HG02885 (cell line): ENCODE measurements at regions not wholly inside any gene's neighbourhood (a gene's known extent, or its start where the extent isn't known, plus 50 kb on each side); places are given as distances from the start of the nearest gene placed in this dataset.
"Not testable (repeated sequence)": the region's sequence is repeated elsewhere in the genome, so short reads cannot be mapped to it uniquely, and the experiment has no call there.

Experiments
- ATAC-seq: cut with Tn5 transposase; IDR thresholded peaks from one replicate; pipeline ENCODE4 v1.9.1; 2021; ENCODE audit warnings: mild to moderate bottlenecking; ENCODE audit not compliant: unreplicated experiment, poor library complexity

DNA sequence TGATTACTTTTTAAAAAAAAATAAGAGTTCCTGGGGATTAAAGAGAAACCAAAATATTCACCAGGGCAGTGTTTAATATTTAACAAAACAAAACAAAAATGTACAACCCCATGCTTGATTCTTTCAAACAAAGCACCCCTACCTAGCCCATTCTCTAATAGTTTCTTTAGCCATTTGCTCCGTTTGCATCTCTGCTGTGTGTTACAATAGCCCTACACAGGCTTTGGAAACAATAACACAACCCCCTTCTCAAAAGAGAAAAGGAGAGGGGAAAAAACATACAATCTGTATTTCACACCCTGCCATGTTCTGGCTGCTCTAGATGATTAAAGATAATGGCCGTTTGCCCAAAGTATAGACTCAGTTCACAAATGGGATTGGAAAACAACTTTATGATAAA, 302.9 kb downstream of the CPS1 start:
- no peak for ATAC-seq

DNA sequence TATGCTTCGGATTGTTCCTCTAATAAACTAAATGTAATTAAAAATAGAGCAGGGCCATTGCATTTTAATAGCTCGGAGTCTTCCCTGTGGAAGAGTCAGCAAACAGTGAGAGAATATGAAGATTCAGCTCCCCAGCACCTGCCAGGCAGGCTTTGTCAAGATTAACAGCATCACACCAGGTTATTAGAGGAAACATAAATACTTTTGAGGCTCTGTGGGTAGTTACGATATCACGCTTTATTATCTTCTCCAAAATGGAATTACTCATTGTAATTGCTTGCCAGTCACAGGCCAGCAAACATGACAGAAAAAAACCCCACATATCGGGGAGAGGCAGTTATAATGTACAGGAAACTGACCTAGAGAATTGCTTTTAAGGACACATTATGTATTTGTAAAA, 303.9 kb downstream of the CPS1 start:
- ATAC-seq, result no peak

DNA sequence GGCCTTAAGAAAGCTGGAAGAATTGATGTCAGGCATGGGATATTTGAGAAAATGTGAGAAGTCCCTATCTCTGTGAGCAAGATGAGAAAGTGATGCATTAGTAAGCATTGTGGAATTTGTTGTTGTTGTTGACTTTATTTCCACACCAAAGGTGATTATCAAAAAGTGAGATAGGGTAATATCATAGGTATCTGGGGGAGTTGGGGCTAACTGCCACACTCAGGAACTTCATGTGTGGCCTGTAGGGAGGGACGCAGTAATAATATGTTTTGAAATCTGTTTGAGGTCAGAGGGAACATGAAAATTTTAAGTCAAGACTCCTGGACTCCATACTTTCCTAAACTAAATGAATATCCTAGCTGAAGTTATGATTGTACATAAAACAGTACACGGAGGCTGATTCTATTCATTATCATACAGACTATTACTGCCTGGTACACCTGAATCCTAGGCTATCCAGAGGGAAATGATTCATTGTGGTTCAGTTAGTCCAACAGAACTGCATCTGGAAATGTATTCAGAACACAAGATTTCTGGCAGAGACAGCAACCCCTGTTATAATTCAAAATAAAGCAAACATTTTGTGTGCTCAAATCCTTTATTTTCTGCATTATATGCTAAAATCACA, 304.8 kb downstream of the CPS1 start:
- no peak for ATAC-seq

DNA sequence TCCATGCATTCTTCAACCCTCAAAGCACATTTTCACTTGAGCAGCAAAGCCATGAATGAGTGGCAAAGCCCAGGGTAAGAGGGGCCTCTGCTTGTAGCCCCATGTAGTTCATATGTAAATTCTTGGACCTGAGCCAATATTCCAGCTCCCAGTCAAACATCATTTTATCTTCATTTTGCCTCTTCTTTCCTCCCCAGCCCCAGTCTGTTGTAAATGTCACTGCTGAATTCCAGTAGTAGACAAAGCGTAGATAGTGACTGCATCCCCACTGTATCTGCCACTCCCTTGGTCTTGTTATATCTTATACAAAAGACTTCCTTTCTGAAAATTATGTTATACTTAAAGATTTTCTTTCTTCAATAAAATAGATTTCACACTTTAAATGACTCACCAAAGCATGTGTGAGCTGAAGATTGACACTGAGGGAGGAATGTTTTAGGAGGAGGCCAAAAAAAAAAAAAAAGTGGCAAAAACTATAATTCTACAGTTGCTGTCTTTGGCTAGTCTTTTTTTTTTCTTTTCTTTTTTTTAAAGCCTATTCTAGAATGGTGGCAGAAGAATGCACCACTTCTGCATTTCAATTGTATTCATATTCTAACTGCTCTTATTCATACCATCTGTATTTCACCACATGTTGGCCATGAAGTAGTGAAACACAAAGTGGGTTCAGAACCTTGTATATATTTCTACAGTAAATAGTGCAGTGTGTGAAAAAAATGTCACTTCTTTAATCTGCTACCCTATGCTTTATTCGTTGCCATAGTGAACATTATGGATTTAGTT, 306.1 kb downstream of the CPS1 start:
- ATAC-seq, result no peak

DNA sequence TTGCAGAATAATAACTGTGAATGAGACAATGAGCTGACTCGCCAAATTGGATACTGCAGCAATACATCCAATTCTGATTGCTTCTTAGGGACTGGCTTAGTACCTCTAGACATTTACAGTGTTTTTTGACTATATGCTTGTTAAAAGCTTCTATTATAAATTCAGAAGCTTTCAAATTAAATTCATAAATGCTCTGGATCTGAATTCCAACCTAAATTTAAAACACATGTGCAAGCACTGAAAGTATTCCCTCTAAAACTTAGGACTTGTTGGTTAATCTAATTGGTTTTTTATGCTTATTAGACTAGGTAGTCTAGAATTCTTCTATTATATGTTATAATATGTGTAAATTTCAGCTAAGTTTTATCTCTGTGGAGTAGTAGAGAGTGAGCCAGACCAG, 306.9 kb downstream of the CPS1 start:
- no peak for ATAC-seq

DNA sequence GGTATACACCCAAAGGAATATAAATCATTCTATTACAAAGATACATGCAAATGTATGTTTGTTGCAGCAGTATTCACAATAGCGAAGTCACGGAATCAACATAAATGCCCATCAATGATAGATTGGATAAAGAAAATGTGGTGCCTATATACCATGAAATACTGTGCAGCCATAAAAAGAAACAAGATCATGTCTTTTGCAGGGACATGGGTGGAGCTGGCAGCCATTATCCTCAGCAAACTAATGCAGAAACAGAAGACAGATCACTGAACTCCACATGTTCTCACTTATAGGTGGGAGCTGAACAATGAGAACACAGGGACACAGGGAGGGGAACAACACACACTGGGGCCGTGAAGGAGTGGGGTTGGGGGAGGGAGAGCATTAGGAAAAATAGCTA, 315.2 kb downstream of the CPS1 start:
- ATAC-seq, result not testable (repeated sequence)

DNA sequence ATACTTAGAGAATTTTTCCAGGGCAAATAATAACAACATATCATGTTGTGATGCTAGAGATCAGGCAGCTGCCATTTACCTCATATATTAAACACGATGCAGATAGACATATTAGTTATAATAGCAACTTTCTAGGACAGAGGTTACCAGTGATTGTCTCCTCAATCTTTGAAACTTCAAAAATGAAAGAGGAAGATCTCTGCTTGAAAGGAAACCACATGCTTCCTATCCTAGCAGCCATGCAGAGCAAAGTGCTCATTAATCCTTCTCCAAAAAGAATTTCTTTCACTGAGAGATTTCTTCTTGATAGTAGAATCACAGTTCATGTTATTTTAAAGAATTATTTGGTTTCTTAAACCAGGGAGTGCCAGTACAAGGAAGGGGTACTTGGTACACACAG, 317.2 kb downstream of the CPS1 start:
- ATAC-seq, result no peak

DNA sequence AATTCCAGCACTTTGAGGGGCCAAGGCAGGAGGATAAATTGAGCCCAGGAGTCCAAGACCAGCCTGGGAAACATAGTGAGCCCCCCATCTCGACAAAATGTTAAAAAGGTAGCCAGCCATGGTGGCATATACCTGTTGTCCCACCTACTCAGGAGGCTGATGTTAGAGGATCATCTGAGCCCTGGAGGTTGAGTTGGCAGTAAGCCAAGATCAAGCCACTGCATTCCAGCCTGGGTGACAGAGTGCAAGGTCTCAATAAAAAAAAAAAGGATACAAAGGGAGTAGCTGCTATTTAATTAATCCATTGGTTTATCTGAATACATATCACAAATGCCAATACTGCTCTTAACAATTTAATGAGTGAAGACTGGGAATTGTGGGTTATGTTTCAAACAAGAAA, 327.8 kb downstream of the CPS1 start:
- no peak for ATAC-seq

DNA sequence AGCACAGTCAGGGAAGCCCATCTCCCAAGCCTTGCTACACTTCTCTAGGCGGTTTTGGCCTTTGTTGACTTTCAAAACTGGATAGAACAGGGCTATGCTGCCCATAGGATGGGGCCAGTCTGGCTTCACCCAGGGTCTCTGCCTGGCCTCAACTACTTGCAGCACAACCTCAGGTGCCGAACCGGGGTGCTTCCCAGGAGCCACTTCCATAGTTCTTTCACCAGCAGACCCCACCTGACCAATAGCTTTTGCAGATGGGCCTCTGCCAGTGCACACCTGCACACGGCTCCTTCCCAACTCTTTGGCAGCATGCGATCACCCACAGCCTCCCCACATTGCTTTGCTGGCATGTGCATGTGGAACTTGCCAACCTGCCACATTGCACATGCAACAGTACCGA, 331.6 kb downstream of the CPS1 start:
- ATAC-seq, result no peak

DNA sequence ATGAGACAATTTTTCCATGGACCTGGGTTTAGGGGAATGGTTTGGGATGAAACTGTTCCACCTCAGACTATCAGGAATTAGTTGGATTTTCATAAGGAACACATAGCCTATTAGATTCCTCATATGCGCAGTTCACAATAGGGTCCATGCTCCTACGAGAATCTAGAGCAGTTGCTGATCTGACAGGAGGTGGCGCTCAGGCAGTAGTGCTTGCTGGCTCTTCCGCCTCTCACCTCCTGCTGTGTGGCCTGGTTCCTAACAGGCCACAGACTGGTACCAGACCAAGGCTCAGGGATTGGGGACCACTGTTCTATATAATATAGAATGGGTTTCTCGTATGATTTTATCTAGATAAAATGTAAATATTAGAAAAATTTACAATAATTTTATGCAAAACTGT, 338.7 kb downstream of the CPS1 start:
- ATAC-seq, result no peak

DNA sequence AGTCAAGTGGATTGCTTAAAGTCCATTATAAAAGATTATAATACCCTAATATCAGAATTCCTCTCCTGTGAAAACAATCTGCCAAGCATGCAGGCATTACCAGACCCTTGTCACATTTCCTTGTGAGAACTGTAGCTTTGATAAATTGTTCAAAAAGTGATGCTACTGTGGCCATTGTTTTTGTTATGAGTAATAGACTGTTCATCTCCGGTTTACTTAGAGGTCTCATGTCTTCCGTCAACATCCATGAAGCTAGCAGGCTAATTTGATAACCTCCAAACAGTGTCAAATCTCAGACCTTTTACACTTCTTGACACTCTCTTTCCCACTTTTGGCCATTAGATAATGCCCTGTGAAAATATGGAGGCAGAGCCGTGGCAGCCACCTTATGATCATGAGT, 342.7 kb downstream of the CPS1 start:
- no peak for ATAC-seq

DNA sequence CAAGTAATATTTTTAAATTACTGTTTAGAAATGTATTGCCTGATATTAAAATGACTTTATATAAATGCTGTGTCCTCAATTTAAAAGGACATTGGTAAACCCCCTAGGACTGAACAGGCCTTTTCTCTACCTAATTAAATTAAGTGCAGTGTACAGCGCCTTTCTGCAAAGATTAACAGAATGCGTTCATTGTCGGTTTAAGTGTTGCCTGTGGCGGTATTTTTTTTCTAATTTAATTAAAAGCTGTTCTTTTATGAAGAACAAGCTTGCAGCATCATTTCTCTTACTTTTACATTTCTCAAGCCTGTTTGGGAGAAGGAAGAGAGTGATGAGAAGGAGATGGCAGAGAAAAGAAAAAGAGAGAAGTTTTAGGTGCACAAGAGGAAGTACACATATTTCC, 344.9 kb downstream of the CPS1 start:
- no peak for ATAC-seq

DNA sequence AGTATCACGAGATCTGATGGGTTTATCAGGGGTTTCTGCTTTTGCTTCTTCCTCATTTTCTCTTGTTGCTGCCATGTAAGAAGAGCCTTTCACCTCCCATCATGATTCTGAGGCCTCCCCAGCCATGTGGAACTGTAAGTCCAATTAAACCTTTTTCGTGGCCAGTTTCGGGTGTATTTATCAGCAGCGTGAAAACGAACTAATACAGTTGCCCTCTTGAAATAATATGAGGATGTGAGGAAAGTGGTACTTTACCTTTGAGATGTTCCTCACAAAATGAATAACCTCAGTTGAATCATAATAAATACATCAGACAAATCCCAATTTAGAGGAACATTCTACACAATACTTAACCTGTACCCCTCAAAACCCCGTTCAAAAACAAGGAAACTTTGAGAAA, 356.4 kb downstream of the CPS1 start:
- no peak for ATAC-seq

DNA sequence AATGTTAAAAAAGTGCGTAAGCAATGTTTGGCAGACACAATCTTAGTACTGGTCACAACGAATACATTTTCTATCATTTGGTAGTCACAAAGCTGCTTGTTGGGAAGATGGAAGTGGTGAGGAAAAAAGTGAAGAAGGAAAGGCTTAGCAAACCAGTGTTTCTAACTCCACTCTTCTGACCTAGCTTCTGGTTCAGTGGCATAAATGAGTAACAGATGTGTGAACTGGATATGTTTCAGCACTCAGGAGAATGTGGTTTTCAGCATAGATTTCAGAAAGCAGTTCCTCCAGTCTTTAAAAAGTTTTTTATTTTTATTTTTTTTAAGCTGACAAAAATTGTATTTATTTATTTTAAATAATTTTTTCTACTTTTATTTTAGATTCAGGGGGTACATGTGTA, 357.1 kb downstream of the CPS1 start:
- no peak for ATAC-seq

DNA sequence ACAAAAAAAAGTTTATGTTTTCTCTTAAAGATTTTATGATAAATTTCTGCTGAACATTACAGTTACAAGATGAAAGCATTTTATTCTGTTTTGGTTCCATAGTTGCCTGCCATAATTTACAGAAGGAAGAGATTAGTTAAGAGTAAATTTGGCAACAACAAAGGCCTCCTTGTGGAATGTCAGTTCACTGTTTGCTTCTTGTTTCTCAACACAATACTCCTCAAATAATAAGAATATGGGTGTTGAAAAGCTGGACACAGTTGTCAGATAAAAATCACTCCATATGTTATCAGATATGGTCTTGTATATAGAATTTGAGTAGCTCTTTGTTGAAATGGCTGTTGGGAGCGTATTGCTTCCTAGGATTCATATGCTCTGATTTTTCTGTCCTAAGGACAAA, 359.5 kb downstream of the CPS1 start:
- ATAC-seq, result no peak

DNA sequence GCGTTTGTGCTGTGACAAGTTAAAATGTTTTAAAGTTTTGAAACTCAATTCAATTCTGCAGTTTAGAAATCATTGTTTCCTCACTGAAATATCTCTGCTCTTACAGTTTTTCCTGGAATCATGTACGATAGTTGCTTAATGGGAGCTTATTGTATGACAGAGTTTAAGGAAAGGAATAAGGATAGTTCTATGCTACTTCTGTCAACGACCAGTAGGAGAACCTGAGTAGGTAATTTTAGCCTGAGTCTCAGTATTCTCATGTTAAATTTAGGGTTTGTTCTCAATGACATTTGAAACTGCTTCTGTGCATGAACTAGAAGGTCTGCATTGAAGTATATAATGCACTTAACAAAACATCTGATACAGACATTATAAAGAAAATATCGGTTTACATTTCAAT, 361.1 kb downstream of the CPS1 start:
- no peak for ATAC-seq

DNA sequence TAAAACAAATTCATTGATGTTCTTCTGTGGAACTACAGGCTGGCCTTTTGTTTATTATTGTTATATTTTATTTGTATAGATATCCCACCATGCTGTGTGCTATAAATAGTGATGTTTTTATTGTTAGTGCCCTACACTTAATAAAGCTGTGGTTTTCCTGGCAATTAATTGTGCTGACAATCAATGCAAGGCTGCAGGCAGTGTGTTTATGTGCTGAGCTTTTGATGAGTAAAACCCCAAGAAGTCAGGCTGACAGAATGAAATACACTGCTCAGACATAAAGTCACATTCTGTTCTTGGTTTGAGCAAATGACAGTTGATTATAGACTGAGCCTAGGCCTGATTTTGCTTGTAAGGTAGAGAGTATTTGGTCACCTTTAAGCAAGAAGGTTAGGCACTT, 362.7 kb downstream of the CPS1 start:
- ATAC-seq, result no peak

DNA sequence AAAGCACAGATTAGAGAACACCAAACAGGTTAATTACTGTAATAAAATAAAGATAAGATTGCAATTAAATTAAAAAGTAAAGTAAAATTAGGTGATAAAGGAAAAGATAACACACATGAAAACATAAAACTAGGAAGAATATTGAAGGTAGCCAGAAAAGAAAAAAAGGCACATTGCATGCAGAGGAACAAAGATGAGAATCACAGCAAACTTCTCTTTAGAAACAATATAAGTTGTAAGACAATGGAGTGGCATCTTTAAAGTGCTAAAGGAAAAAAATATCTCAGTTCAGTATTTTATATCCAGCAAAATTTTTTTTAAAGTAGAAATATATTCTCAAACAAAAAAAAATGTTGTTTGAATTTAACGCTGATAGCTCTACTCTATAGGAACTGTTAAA, 366.0 kb downstream of the CPS1 start:
- ATAC-seq, result no peak

DNA sequence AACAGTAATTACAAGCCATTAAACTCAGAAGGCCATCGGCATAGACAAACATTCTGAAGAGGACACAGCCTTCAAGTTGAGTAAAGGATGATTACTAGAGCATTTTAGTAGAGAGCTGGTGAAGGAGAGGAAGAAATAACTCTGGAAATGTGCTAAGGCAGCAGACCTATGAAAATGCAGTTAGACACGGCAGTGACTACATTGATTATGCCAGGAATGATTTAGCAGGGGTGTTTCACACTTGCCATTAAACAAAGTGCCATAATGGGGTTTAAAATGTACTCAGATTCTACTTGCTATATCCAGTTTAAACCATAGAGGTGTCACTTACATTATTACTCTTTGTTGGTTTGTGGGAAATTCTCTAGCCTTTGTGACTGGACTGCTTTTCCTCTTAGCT, 372.3 kb downstream of the CPS1 start:
- no peak for ATAC-seq

DNA sequence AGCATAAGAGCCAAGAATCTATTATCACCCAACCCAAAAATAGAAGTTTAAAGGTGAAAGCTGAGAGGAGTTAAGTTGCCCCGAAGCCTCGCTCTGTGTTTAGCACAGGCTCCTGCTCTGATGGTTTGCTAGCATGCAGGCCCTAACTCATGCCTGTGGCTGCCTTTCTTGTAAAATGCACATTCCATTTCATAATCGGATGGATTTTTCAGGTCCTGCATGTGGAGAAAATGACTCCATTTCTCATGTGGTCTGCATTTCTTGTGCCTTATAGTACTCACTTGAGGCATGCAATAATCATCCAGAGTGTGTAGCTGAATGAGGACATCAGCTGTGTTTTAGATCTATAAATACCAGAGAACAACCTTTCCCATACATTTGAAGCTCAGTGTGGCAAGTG, 381.8 kb downstream of the CPS1 start:
- ATAC-seq, result no peak

DNA sequence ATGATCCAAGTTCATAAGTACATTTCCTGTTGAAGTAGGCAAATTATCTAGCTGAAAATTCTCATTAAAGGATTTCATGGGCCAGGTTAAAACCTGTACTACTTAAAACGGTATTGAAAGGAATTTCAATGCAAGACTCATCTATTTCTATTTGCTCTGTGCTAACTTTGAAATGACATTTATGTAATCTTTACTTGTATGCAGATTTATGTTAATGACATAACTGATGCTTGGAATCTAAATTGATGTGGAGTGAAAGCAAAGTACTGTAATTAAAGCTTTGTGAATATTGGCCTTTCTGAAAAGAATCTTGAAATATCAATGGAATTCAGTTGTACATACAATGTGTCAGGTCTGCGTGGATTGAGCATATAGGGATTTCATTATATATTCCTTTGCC, 390.0 kb downstream of the CPS1 start:
- ATAC-seq, result no peak

DNA sequence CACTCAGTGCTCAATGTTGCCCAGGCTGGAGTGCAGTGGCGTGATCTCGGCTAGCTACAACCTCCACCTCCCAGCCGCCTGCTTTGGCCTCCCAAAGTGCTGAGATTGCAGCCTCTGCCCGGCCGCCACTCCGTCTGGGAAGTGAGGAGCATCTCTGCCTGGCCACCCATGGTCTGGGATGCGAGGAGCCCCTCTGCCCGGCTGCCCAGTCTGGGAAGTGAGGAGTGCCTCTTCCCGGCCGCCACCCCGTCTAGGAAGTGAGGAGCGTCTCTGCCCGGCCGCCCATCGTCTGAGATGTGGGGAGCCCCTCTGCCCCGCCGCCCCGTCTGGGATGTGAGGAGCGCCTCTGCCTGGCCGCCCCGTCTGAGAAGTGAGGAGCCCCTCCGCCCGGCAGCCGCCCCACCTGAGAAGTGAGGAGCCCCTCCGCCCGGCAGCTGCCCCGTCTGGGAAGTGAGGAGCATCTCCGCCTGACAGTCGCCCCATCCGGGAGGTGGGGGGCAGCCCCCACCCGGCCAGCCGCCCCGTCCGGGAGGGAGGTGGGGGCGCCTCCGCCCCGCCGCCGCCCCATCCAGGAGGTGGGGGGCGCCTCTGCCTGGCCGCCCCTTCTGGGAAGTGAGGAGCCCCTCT, 394.1 kb downstream of the CPS1 start:
- ATAC-seq, result not testable (repeated sequence)
